Suprapubic skin (tissue), 4 donors: ENCODE measurements at regions not wholly inside any gene's neighbourhood (a gene's known extent, or its start where the extent isn't known, plus 50 kb on each side); places are given as distances from the start of the nearest gene placed in this dataset.

Source experiments
- DNase-seq, 2 donors: peaks; one replicate each; pipeline ENCODE4 v3.0.0-alpha.2; 2019; ENCODE audit warnings: low spot score in 2 of 2
- H3K27ac ChIP-seq: fragments of 200-600 bp; sonication (generic); one replicate; pipeline ENCODE4 v1.5.1; 2019
- H3K27me3 ChIP-seq: fragments of 200-600 bp; sonication (generic); one replicate; pipeline ENCODE4 v1.5.1; 2019
- H3K36me3 ChIP-seq: fragments of 200-600 bp; sonication (generic); one replicate; pipeline ENCODE4 v1.5.1; 2019
- H3K4me1 ChIP-seq: fragments of 200-600 bp; sonication (generic); one replicate; pipeline ENCODE4 v1.5.1; 2019
- H3K4me3 ChIP-seq: fragments of 200-600 bp; sonication (generic); one replicate; pipeline ENCODE4 v1.5.1; 2019; ENCODE audit warnings: mild to moderate bottlenecking
- H3K9me3 ChIP-seq: fragments of 200-600 bp; sonication (generic); one replicate; pipeline ENCODE4 v1.5.1; 2019
- CTCF ChIP-seq, 2 donors: fragments of 200-600 bp in 1 of 2; fragments of 450-650 bp in 1 of 2; sonication (generic) in 1 of 2; IDR thresholded peaks; one replicate each; pipeline ENCODE4 v1.5.1; 2016 to 2019; ENCODE audit warnings: antibody characterized with exemption in 2 of 2, mild to moderate bottlenecking in 1 of 2, moderate library complexity in 1 of 2
- EP300 ChIP-seq: sonication (generic); formaldehyde crosslinking; IDR thresholded peaks from one replicate; pipeline ENCODE4 v1.6.1; 2017; ENCODE audit warnings: antibody characterized with exemption
- POLR2A ChIP-seq, 2 donors: fragments of 450-650 bp; IDR thresholded peaks; one replicate each; pipeline ENCODE4 v1.6.1; 2017; ENCODE audit warnings: antibody characterized with exemption in 2 of 2, mild to moderate bottlenecking in 2 of 2, moderate library complexity in 2 of 2
- POLR2AphosphoS5 ChIP-seq, 3 donors: sonication (generic); formaldehyde crosslinking; IDR thresholded peaks; one replicate each; pipeline ENCODE4 v1.6.1; 2017; ENCODE audit warnings: antibody characterized with exemption in 3 of 3
- WGBS: methylation state at CpG from one replicate; pipeline ENCODE4 v1.1.5; 2018; 5-methylcytosine and 5-hydroxymethylcytosine counted together

GRCh38 chr7:51368334-51368733, 51.7 kb upstream of the COBL start:
- Histone ChIP-seq H3K9me3 (no peaks in the 10 kb centered on the region), H3K4me1 (peaks cover 3% of the 10 kb centered on the region), H3K36me3 (no peaks in the 10 kb centered on the region), H3K27me3 (no peaks in the 10 kb centered on the region), H3K4me3 (no peak overlapping the region), H3K27ac (no peak overlapping the region)
- no peak for TF ChIP-seq POLR2AphosphoS5 (IDR thresholded peaks at IDR 0.05)
- TF ChIP-seq EP300: no peak
- TF ChIP-seq POLR2A (IDR thresholded peaks at IDR 0.05): no peak
- DNase-seq: no peak
- 50% methylated on average over 1 of the region's 1 CpG for WGBS

- 78% methylated on average over 3 of the region's 3 CpGs for WGBS
- Histone ChIP-seq H3K4me1 (peaks cover 3% of the 10 kb centered on the region), H3K4me3 (no peak overlapping the region), H3K9me3 (no peaks in the 10 kb centered on the region), H3K27ac (no peak overlapping the region), H3K27me3 (no peaks in the 10 kb centered on the region), H3K36me3 (no peaks in the 10 kb centered on the region)
- DNase-seq: no peak
- no peak for TF ChIP-seq POLR2A (IDR thresholded peaks at IDR 0.05)
- TF ChIP-seq POLR2AphosphoS5 (IDR thresholded peaks at IDR 0.05): no peak
Observed at GRCh38 chr7:51367614-51367968, 51.0 kb upstream of the COBL start.

GRCh38 chr7:51366930-51367613, 50.5 kb upstream of the COBL start:
- H3K27ac ChIP-seq: no peak overlapping the region
- no peaks in the 10 kb centered on the region for H3K36me3 ChIP-seq
- H3K4me1 ChIP-seq: peaks cover 3% of the 10 kb centered on the region
- H3K9me3 ChIP-seq: no peaks in the 10 kb centered on the region
- no peaks in the 10 kb centered on the region for H3K27me3 ChIP-seq
- 38% methylated on average over 6 of the region's 6 CpGs for WGBS
- TF ChIP-seq EP300 (no peak), CTCF (IDR thresholded peaks at IDR 0.05) (peak; percentile 55 to 66)
- H3K4me3 ChIP-seq: no peak overlapping the region
- DNase-seq: no peak
